HepG2 (cell line): ENCODE measurements at regions not wholly inside any gene's neighbourhood (a gene's known extent, or its start where the extent isn't known, plus 50 kb on each side); places are given as distances from the start of the nearest gene placed in this dataset.

Experiments
- ATAC-seq: fragments of 200-7000 bp; cut with Tn5 transposase; 3 replicates; pipeline ENCODE4 v1.9.1; 2020; ENCODE audit warnings: mild to moderate bottlenecking, moderate library complexity
- BruUV-seq: library from RNA; stranded (reverse); fragments of 400-500 nt; replicated peaks from 2 replicates; lab custom pipeline; 2021; lab: Mats Ljungman, UMichigan
- CTCF ChIA-PET: fragments of 300-600 bp; formaldehyde crosslinking; extraction: SDS; loops from one replicate; lab custom pipeline; 2021; ENCODE audit warnings: low total read pairs, inconsistent platforms, low intra/inter-chr PET ratio; lab: Yijun Ruan, JAX
- POLR2A ChIA-PET: fragments of 350-600 bp; sonication (Branson Sonifier 250); formaldehyde crosslinking; loops from one replicate; lab custom pipeline; 2020; ENCODE audit warnings: antibody characterized with exemption, inconsistent platforms; lab: Yijun Ruan, JAX
- DNase-seq: peaks from one replicate; pipeline ENCODE4 v3.0.0-alpha.2; 2015; ENCODE audit warnings: low spot score
- FAIRE-seq: peaks from 3 replicates; lab custom pipeline; 2011; peaks lifted over from hg19 to GRCh38; lab: Jason Lieb, UNC
- H2AFZ ChIP-seq: one replicate; pipeline ENCODE4 v1.6.1; 2011; ENCODE audit warnings: low read length, inconsistent platforms
- H3K27ac ChIP-seq: fragments of 300-600 bp; 3 replicates; pipeline ENCODE4 v1.8.0; 2011; ENCODE audit warnings: mixed run types, mild to moderate bottlenecking, mixed read lengths, low read length, inconsistent platforms; ENCODE audit not compliant: insufficient read depth; ENCODE audit errors: extremely low read length
- H3K27me3 ChIP-seq, 2 experiments: fragments of 200-600 bp in 1 of 2; 2 replicates in 1 of 2; 3 replicates in 1 of 2; pipeline versions ENCODE4 v1.6.0 to v1.8.0; 2011; ENCODE audit warnings: low read length in 2 of 2, mild to moderate bottlenecking in 2 of 2, moderate library complexity in 2 of 2, inconsistent platforms in 1 of 2; ENCODE audit not compliant: insufficient read depth in 2 of 2, control insufficient read depth in 1 of 2
- H3K36me3 ChIP-seq, 2 experiments: fragments of 200-600 bp in 1 of 2; replicated peaks in 1 of 2; 2 replicates in 1 of 2; 3 replicates in 1 of 2; pipeline versions ENCODE4 v1.5.1 to v1.8.0; 2011; ENCODE audit warnings: low read length in 2 of 2, inconsistent platforms in 1 of 2; ENCODE audit not compliant: insufficient read depth in 2 of 2, control insufficient read depth in 1 of 2
- H3K4me1 ChIP-seq: 2 replicates; pipeline ENCODE4 v1.5.1; 2012; ENCODE audit warnings: low read length, inconsistent platforms; ENCODE audit not compliant: insufficient read depth
- H3K4me2 ChIP-seq: 2 replicates; pipeline ENCODE4 v1.6.0; 2011; ENCODE audit warnings: low read depth, low read length, inconsistent platforms
- H3K4me3 ChIP-seq, 3 experiments: fragments of 200-600 bp in 1 of 3; sonication (generic), shearing (Covaris generic) in 1 of 3; replicated peaks in 1 of 3; 2 replicates each; pipeline ENCODE4 v1.5.1; 2011 to 2016; ENCODE audit warnings: low read length in 3 of 3, inconsistent platforms in 2 of 3, low read depth in 2 of 3, mild to moderate bottlenecking in 2 of 3, control low read depth in 1 of 3, mixed read lengths in 1 of 3; ENCODE audit not compliant: insufficient read depth in 1 of 3
- H3K79me2 ChIP-seq: one replicate; pipeline ENCODE4 v1.6.1; 2011; ENCODE audit warnings: low read length, inconsistent platforms; ENCODE audit not compliant: insufficient read depth
- H3K9ac ChIP-seq: 2 replicates; pipeline ENCODE4 v1.6.0; 2011; ENCODE audit warnings: mild to moderate bottlenecking, low read depth, low read length, inconsistent platforms; ENCODE audit not compliant: insufficient read depth
- H3K9me3 ChIP-seq: 2 replicates; pipeline ENCODE4 v1.5.1; 2012; ENCODE audit warnings: mild to moderate bottlenecking, low read length
- H4K20me1 ChIP-seq: 2 replicates; pipeline ENCODE4 v1.6.0; 2011; ENCODE audit warnings: inconsistent platforms, mild to moderate bottlenecking, low read length, moderate library complexity; ENCODE audit not compliant: insufficient read depth
- CREB1 ChIP-seq, 2 experiments: fragments of 450-650 bp in 1 of 2; IDR thresholded peaks; 2 replicates each; pipeline ENCODE4 v1.6.1; 2016 to 2017; ENCODE audit warnings: control low read depth in 1 of 2, mild to moderate bottlenecking in 1 of 2, missing compliant biosample characterization in 1 of 2, missing genetic modification characterization in 1 of 2
- MAFF ChIP-seq: IDR thresholded peaks from 2 replicates; pipeline ENCODE4 v1.6.1; 2011; ENCODE audit warnings: low read depth, low read length, improper control_type of control experiment
- MAFK ChIP-seq, 2 experiments: IDR thresholded peaks in 1 of 2; conservative IDR thresholded peaks in 1 of 2; 2 replicates each; pipeline ENCODE4 v1.6.1; 2011; ENCODE audit warnings: improper control_type of control experiment in 2 of 2, low read length in 2 of 2
- PHF5A ChIP-seq: IDR thresholded peaks from one replicate; pipeline ENCODE4 v1.6.1; 2018; ENCODE audit warnings: low read depth, missing genetic modification reagents; ENCODE audit not compliant: unreplicated experiment
- ZNF816 ChIP-seq: sonication (generic); formaldehyde crosslinking; IDR thresholded peaks from 2 replicates; pipeline ENCODE4 v1.8.0; 2022; ENCODE audit warnings: missing genetic modification reagents, mild to moderate bottlenecking, borderline replicate concordance
- WGBS: methylation state at CpG from one replicate; pipeline ENCODE4 v1.1.6; 2017; ENCODE audit warnings: low lambda C conversion rate; 5-methylcytosine and 5-hydroxymethylcytosine counted together
- in situ Hi-C: cut with HindIII; loops from 2 replicates; pipeline ENCODE4 v1.10.0; 2017; ENCODE audit warnings: low pct_unique_long_range_greater_than_20kb; ENCODE audit not compliant: extremely low pct_ligation_motif_present
- intact Hi-C: fragments of 100-400 bp; cut with micrococcal nuclease; formaldehyde crosslinking; loops from one replicate; pipeline ENCODE4 v1.10.0; 2022; ENCODE audit not compliant: unreplicated experiment

DNA sequence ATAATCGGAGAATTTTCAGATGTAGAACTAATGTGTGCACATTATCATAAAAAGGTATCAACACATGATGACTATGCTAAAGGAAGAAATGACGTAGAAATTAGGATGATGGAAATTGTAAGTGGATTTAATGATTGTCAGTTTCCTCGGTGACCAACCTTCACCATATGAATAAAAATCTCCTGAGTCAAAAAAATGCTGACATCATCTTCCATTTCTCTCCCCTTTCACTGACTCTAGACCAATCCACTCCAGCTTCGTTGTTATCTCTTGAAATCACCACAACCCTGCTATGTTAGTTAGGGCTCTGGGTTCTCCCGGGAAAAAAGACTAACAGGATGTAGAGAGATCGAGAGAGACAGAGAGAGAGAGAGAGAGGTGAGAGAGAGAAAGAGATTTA lies 204.8 kb upstream of the KYNU start:
- BruUV-seq: no TSS peak
- no peak overlapping the region for H2AFZ ChIP-seq
- H3K4me2 ChIP-seq: no peak overlapping the region
- FAIRE-seq (no peak), DNase-seq (no peak), ATAC-seq (no peak)
- intact Hi-C loops (no loop called here), in situ Hi-C loops (no loop called here)
- H3K9me3 ChIP-seq: no peaks in the 10 kb centered on the region
- no peaks in the 10 kb centered on the region for H3K27me3 ChIP-seq
- ChIA-PET CTCF (no interaction called here), POLR2A (no interaction called here)
- no peaks in the 10 kb centered on the region for H3K36me3 ChIP-seq
- peak; percentile 75 for TF ChIP-seq CREB1 (IDR thresholded peaks at IDR 0.05)
- TF ChIP-seq CREB1 (CRISPR knock-in tag; IDR thresholded peaks at IDR 0.05): no peak
- TF ChIP-seq MAFF: peak; percentile 63
- peak; percentile 70 to 83 for TF ChIP-seq MAFK (conservative IDR thresholded peaks at IDR 0.05 in 1 of 2, IDR thresholded peaks at IDR 0.05 in 1 of 2; ENCODE audit: low read length in 2 of 2)
- TF ChIP-seq PHF5A: no peak
- H3K79me2 ChIP-seq: no peaks in the 10 kb centered on the region
- H3K4me1 ChIP-seq: no peaks in the 10 kb centered on the region
- H3K9ac ChIP-seq: no peak overlapping the region
- WGBS: 11% methylated on average over 6 of the region's 6 CpGs
- H4K20me1 ChIP-seq: no peaks in the 10 kb centered on the region
- H3K4me3 ChIP-seq: no peak overlapping the region
- H3K27ac ChIP-seq: no peak overlapping the region

DNA sequence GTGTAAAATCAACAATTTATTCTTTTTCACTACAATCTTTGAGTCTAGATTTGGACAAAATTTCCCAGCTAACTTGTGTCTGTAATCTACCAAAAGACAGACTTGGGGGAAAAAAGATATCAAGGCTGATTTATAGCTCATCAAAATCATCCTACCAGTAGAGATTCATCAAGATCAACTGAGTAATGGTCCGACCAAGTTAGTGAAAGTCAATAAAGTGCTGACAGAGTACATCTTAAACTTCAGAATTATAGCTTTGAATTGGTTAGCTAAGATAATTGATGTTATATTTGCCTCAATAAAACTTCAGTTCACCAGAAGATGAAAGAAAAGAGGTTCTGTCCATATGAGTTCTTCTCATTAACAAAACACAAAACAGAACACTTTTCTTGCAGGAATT lies 207.1 kb upstream of the KYNU start:
- Histone ChIP-seq H3K4me3 (no peak overlapping the region), H3K36me3 (no peaks in the 10 kb centered on the region), H3K9me3 (no peaks in the 10 kb centered on the region), H2AFZ (no peak overlapping the region)
- DNase-seq: no peak
- intact Hi-C loops: no loop called here
- FAIRE-seq: no peak
- TF ChIP-seq ZNF816 (CRISPR knock-in tag) (no peak), MAFK (conservative IDR thresholded peaks at IDR 0.05 in 1 of 2, IDR thresholded peaks at IDR 0.05 in 1 of 2; ENCODE audit: low read length in 2 of 2) (peak in 1 of 2 experiments; percentile 69; a peak in 2 of 4 replicates)
- TF ChIP-seq, all 625 proteins: peak for 1
- H3K27ac ChIP-seq: no peak overlapping the region
- no peaks in the 10 kb centered on the region for H3K27me3 ChIP-seq
- H3K79me2 ChIP-seq: no peaks in the 10 kb centered on the region
- H3K9ac ChIP-seq: no peak overlapping the region
- no peak for ATAC-seq
- in situ Hi-C loops: no loop called here
- 3% methylated on average over 1 of the region's 1 CpG for WGBS
- H3K4me1 ChIP-seq: no peaks in the 10 kb centered on the region
- no peaks in the 10 kb centered on the region for H4K20me1 ChIP-seq
- ChIA-PET CTCF (no interaction called here), POLR2A (no interaction called here)
- no TSS peak for BruUV-seq
- H3K4me2 ChIP-seq: no peak overlapping the region
